GM19099 (cell line): ENCODE measurements at regions not wholly inside any gene's neighbourhood (a gene's known extent, or its start where the extent isn't known, plus 50 kb on each side); places are given as distances from the start of the nearest gene placed in this dataset.

Experiments
- POLR2A ChIP-seq: IDR thresholded peaks from 3 replicates; pipeline ENCODE4 v1.6.1; 2011; ENCODE audit warnings: low read depth; ENCODE audit not compliant: insufficient read length; ENCODE audit errors: extremely low read depth

DNA sequence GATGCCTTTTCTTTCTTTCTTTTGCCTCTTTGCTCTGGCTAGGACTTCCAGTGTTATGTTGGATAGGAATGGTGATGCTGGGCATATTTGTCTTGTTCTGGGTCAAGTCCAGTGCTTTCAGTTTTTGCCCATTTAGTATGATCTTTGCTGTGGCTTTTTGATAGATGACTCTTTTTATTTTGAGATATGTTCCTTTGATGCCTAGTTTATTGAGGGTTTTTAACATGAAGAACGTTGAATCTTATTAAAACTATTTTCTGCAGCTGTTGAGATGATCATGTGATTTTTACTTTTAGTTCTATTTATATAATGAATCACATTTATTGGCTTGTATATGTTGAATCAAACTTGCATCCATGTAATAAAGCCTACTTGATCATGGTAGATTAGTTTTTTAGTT is 363.8 kb upstream of the RASGRP1 start:
- no peak for TF ChIP-seq POLR2A

DNA sequence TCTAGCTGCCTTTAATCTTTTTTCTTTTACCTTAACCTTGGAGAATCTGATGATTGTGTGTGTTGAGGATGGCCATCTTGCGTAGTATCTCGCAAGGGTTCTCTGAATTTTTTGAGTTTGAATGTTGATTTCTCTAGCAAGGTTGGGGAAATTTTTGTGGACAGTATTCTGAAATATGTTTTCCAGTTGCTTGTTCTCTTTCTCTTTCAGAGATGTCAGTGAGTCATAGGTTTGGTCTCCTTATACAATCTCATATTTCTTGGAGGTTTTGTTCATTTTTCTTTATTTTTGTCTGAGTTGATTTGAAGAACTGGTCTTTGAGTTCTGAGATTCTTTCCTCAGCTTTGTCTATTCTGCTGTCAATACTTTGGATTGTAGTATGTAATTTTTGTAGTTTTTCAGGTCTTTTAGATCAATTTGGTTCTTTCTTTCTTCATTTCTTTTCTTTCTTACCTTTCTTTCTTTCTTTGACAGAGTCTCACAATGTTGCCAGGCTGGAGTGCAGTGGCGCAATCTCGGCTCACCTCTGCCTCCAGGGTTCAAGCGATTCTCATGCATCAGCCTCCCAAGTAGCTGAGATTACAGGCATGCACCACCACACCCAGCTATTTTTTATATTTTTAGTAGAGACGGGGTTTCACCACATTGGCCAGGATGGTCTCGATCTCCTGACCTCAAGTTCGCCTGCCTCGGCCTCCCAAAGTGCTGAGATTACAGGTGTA is 366.4 kb upstream of the RASGRP1 start:
- TF ChIP-seq POLR2A: no peak

DNA sequence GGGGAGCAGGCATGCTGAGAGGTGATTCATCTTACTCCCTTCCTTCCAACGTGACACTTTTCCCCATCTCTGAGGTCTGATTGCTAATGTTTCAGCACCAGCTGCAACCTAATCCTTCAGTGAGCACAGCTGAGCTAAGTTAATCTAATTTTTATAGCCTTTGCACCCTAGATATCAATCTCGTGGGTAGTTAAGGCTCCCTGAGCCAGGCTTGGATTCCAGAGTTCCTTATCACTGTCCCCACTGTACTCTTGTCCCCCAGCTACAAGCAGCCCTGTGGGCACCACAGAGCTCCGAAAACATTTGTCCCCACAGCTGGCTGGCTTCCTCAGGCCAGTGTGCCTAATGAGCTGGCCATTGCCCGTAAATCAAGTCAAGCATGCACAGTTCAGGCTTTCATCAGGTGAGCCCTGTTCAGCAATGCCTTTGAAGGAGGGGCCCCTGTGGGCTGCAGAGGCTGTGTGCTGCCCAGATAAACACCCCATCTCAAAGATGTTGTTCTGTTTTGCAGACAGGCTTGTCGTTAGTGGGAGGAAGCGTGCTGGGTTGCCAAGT is 376.9 kb upstream of the RASGRP1 start:
- no peak for TF ChIP-seq POLR2A

DNA sequence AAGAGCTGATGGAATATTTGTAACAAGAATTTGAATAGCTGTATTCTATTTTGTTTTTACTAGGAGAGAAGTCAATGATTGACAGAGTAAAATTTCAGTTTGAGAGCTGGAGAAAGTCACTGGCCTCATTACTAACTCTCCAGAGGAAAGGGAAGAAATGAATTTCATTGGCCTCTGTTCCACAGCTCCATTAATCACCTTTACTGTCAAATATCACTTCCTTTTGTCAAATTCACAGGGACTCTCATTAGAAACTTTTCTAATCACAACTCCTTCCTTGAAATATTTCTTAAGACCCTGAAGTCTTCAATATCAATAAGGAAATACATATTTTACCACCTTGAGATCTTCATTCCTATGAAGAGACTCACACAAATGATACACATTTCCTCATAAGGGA is 379.9 kb upstream of the RASGRP1 start:
- TF ChIP-seq POLR2A: no peak

DNA sequence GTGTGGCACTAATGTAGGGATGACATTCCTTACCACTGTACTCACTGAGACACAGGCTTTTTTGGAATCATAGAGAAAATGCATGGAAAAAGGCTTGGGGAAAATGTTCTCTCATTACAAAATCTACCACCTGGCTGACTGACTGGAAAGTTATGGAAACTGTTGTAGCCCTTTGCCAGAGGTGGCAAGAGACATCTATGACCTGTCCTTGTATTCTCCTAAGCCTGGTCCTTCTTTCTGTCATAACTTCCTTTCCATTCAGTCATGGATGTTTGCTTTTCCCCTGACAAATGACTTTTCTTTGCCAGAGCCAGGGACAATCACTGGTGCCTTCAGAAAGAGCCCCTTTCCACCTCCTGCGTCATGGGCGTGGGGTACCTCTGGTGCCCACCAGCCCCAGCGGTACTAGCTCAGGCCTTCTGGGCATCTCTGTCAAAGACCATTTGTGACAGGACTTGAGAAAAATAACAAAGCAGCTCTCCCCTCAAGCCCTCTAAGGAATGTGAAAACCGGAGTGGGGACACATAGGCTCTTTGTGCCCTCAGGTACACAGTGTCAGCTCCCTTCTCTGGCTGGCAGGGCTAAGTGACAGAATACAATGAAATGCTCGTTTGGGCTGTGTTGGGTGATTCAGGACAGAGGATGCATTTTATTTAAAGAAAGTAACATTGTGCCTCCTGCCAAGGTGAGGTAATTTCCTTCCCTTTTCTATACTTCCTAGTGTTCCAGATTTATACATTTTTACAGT is 381.1 kb upstream of the RASGRP1 start:
- TF ChIP-seq POLR2A: no peak

DNA sequence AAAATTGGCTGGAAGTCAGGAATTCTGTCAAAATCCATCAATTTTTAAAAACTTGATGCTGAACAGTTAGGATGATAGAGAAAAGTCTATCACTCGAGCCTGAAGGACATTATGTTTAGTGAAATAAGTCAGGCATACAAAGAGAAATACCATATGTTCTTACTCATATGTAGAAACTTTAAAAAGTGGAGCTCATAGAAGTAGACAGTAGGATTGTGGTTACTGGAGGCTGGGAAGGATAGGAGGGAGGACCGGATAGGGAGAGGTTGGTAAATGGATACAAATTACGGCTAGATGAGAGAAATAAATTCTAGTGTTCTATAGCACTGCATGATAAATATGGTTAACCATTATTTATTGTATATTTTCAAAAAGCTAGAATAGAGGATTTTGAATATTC is 389.5 kb upstream of the RASGRP1 start:
- TF ChIP-seq POLR2A: no peak

DNA sequence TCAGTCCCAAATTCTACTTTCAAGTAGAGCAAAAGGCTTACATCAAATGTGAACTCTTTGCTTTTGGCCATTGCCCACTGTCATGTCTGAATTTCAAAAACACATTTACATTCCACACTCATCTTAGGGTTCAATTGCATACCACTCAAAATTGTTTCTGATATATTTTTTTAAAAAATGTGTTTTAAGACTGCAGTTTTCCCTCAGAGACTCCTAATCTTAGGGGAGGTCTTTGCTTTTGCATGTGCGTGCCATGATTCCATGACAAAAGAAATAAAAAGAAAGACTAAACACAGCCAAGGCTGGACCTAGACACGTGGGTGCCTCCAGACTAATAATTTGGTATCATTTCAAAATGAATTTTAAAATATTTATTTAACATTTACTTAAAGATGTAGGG is 396.8 kb upstream of the RASGRP1 start:
- TF ChIP-seq POLR2A: no peak

DNA sequence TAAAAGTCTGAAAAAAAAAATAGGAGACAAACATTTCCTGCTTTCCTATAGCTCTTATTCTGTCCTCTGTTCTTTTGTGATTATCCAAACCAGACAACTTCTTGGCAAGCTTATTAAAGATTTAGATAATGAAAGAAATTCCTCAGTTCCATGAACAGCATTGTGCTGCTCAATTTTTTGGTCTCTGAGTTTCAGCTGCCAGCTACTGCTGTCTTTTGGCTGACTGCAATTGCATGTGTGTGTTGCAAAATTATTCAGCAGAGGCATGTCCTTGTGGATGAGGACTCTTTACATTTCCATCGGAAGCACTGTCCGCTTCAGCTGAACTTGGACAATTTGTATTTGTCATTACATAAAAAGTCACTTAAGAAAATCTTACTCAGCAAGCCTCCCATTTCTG is 397.3 kb upstream of the RASGRP1 start:
- no peak for TF ChIP-seq POLR2A

DNA sequence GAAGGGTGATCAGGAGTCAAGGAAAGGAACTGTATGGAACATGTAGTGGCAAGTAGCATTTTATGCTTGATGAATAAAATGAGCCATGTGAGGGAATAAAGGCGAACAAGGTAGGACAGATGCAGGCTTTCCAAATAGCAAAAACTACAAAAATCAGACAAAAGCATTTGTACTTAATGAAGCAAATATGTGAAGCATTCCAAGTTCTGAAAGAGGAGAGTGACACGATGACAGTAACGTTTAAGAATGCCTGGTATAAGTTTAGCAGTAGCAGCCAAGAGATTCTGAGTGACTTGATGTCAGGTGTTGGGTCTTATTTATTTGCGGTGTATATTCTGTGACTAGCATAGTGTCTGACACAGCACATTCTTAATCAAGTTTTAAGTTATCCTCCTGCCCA is 408.2 kb upstream of the RASGRP1 start:
- TF ChIP-seq POLR2A: no peak

DNA sequence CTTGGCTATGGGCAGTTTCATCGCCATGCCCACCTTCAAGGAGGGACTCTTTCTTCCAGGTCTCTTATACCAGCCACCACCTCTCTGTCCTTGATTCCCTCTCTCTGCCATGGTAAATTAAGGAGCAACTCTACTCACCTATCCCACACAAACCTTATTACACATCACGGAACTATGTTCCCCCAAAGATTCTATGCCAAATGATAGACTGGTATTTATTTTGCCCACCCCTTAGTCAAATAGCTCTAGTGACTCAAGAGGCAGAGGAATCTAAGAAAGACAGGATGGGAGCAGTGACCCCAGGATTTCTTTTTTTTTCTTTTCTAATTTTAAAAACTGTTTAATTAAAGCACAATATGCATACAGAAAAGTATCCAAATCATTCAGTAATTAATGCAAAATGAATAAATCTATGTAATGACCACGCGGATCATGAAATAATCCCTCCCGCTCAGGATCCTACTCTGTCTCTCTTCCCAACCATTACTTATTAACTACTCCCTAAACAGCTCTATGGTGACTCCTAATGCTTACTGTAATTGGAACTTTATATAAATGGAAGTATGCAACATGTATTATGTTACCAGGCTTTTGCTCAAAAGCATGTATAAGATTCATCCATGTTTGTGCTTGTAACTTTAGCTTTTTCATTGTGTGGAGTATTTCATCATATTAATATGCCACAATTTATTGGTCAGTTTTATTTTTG is 410.8 kb upstream of the RASGRP1 start:
- TF ChIP-seq POLR2A: no peak

DNA sequence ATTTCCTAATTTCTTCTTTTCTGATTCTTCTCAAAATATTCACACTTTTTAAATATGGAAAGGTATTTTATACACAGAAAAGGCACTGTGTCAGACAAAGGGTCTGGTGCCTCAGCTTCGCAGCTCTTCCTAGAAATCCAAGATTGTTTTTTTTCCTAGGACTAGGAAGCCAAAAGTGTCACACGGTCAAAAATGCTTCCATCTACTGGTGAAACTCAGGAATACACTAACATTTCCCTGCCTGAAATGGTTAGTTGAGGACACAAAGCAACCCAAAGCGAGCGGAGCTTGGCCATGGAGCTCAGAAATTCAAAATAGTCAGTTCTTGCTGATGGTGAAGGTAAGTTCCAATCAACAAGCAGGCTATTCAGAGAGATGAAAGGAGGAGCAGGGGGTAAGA is 426.5 kb upstream of the RASGRP1 start:
- no peak for TF ChIP-seq POLR2A

DNA sequence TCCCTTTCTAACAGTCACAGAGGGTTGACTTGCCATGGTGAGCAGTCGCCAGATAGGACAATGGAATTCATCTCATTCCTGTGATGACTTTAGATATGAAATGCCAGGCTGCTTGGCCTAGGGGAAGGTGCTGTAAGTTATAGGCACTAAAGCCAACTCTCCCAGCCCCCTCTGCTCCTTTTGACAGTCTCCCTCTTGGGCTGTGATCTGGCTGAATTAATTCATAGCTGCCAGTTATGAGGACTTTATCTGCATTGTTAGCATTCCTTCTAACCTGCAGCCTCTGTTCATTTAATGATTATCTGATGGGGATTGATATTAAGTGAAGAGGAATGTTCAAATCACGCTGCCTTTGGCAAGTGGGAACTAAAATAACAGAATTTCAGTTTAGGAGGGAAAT is 427.1 kb upstream of the RASGRP1 start:
- no peak for TF ChIP-seq POLR2A

DNA sequence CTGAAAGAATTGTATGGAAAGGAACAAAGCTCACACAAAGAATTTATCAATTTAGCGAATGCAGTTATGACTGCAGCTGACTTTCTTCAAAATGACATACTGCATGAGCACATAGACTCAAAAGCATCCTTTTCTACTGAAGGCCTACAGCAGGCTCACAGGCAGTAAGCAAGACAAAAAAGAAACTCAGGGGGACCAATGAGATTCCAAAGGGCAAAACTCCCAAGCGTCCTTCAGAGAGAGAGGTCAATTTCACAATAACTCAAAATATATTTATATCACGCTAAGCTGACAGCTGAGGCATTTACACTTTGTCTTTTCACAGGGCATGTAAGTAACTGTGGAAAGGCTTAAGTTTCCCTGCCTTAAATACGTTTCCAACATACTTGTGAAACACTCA is 427.9 kb upstream of the RASGRP1 start:
- no peak for TF ChIP-seq POLR2A

DNA sequence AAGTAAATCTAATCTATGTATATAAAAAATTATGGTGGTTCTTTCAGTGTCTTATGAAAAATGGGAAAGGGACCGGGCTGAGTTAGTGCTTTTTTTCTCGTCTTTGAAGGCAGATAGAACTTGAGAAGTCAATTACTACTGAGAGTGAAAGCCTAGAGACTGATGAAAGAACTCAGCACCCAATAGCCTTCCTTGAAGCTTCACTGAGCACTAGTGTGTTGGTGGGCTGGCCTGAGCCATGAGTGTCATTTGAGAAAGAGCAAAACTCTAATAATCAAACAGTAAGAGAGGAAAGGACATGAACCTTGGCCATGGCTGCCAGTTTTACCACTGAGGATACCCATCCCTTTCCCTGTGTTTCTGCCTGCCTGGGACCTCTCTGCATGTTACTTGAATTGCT is 428.3 kb upstream of the RASGRP1 start:
- TF ChIP-seq POLR2A: no peak

DNA sequence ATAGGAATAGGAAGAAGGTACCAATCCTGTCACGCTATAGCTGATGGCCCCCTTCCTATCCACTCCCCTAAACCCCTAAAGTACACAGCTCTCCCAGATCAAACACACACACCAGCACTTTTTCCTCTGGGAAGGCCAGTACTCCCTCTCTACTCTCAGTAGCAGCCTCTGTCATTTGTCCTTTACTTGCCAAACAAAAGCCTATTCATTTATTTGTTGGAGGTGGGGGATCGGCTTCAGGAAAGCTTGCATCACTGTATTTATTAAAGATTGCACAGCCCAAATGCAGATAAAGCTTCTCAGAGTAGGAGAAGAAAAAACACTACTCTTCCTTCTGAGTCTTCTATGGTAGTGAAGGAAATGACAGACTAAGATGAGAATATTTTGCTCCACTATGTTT is 429.7 kb upstream of the RASGRP1 start:
- TF ChIP-seq POLR2A: no peak

DNA sequence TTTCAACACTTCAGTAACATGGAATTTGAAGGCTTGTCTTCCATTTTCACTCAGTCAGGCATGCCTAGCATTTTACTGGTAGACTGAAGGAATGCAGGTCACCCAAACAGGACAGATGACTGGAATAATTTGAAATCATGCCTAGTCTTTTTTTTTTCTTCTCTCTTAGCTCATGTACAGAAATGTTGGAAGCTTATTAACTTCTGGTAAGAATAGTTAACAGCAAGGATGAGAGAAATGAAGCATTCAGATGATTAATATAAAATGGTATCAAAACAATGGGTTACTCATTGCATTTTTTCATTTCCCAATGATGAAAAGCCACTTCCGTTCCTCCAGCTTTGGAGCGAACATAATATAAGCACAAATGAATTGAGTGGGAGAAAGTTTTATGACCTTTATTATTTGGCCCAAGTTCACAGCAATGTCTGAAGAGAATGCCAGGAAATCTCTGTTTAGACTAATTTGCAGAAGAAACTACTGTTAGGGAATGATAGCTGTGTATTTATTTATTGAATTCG is 431.6 kb upstream of the RASGRP1 start:
- TF ChIP-seq POLR2A: no peak

DNA sequence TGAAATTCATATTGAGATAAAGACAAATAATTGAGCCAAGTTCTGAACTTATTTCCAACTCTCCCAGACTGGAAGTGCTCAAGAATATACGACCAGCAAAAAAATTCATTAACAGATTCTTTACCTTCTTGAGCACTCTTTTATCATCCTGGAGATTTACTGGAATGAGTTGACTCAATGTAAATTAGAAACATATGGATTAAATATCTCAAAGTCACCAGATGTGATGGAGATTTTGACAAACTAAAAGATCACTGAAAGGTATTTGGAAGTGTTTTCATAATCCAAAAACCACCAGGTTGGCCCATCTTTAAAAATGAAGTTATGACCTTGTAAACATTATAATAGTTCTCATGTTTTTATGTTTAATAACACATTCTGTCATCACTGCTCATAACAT is 433.2 kb upstream of the RASGRP1 start:
- TF ChIP-seq POLR2A: no peak
